Fibroblast of peridontal ligament (primary cell): ENCODE measurements at regions not wholly inside any gene's neighbourhood (a gene's known extent, or its start where the extent isn't known, plus 50 kb on each side); places are given as distances from the start of the nearest gene placed in this dataset.

Source experiments
- DNase-seq: peaks from one replicate; pipeline ENCODE4 v3.0.0-alpha.2; 2010; ENCODE audit errors: extremely low read depth

- DNase-seq: no peak
These were observed 160.5 kb downstream of the HS3ST1 start for GRCh38 chr4:11268149-11268548.

GRCh38 chr4:11264841-11265240 lies 163.9 kb downstream of the HS3ST1 start:
- DNase-seq: no peak

- no peak for DNase-seq
These were observed 164.3 kb downstream of the HS3ST1 start for GRCh38 chr4:11264346-11264745.

- DNase-seq: no peak
These were observed 165.5 kb downstream of the HS3ST1 start for GRCh38 chr4:11263208-11263607.

- no peak for DNase-seq
These were observed 167.4 kb downstream of the HS3ST1 start for GRCh38 chr4:11261066-11261850.

GRCh38 chr4:11259837-11260236 lies 168.9 kb downstream of the HS3ST1 start:
- no peak for DNase-seq

- DNase-seq: no peak
These were observed 176.5 kb downstream of the HS3ST1 start for GRCh38 chr4:11252149-11252548.

- no peak for DNase-seq
These were observed 178.2 kb downstream of the HS3ST1 start for GRCh38 chr4:11250510-11250909.

- DNase-seq: no peak
These were observed 196.7 kb downstream of the HS3ST1 start for GRCh38 chr4:11232015-11232414.

GRCh38 chr4:11230866-11231265 lies 197.8 kb downstream of the HS3ST1 start:
- no peak for DNase-seq

GRCh38 chr4:11228530-11228929 lies 200.2 kb downstream of the HS3ST1 start:
- no peak for DNase-seq

- no peak for DNase-seq
These were observed 205.4 kb downstream of the HS3ST1 start for GRCh38 chr4:11223311-11223710.

- no peak for DNase-seq
These were observed 210.0 kb downstream of the HS3ST1 start for GRCh38 chr4:11218692-11219091.

GRCh38 chr4:11216520-11216919 lies 212.2 kb downstream of the HS3ST1 start:
- DNase-seq: no peak

- DNase-seq: no peak
These were observed 214.4 kb downstream of the HS3ST1 start for GRCh38 chr4:11214281-11214680.

- DNase-seq: no peak
These were observed 218.9 kb downstream of the HS3ST1 start for GRCh38 chr4:11209826-11210225.

- DNase-seq: no peak
These were observed 227.4 kb downstream of the HS3ST1 start for GRCh38 chr4:11201256-11201655.

- no peak for DNase-seq
These were observed 230.0 kb downstream of the HS3ST1 start for GRCh38 chr4:11198516-11199305.

GRCh38 chr4:11197631-11198341 lies 230.9 kb downstream of the HS3ST1 start:
- DNase-seq: no peak

- DNase-seq: no peak
These were observed 231.7 kb downstream of the HS3ST1 start for GRCh38 chr4:11196927-11197522.

GRCh38 chr4:11194431-11194830 lies 234.3 kb downstream of the HS3ST1 start:
- no peak for DNase-seq

- no peak for DNase-seq
These were observed 238.9 kb downstream of the HS3ST1 start for GRCh38 chr4:11189756-11190155.
